AG04450 (cell line): ENCODE measurements at regions not wholly inside any gene's neighbourhood (a gene's known extent, or its start where the extent isn't known, plus 50 kb on each side); places are given as distances from the start of the nearest gene placed in this dataset.

Experiments used
- CTCF ChIA-PET: fragments of 300-600, 350-600 bp; formaldehyde crosslinking; extraction: SDS; loops from one replicate; lab custom pipeline; 2022; ENCODE audit warnings: antibody characterized with exemption, inconsistent platforms; lab: Charles Lee
- POLR2A ChIA-PET: fragments of 350-600 bp; formaldehyde crosslinking; extraction: SDS; loops from one replicate; lab custom pipeline; 2021; ENCODE audit warnings: antibody characterized with exemption, inconsistent platforms; lab: Yijun Ruan, JAX
- DNase-seq: peaks from one replicate; pipeline ENCODE4 v3.0.0-alpha.2; 2011; ENCODE audit warnings: low read depth, low spot score
- H3K27ac ChIP-seq: one replicate; pipeline ENCODE4 v1.5.1; 2012; ENCODE audit warnings: low read depth, low read length, control low read depth
- H3K27me3 ChIP-seq: one replicate; pipeline ENCODE4 v1.6.0; 2012; ENCODE audit warnings: low read length; ENCODE audit not compliant: control insufficient read depth, insufficient read depth
- H3K4me3 ChIP-seq: 2 replicates; pipeline ENCODE4 v1.5.1; 2011; ENCODE audit warnings: mild to moderate bottlenecking, low read depth, low read length, control low read depth
- H3K9me3 ChIP-seq: 2 replicates; pipeline ENCODE4 v1.5.1; 2012; ENCODE audit warnings: low read length; ENCODE audit not compliant: control insufficient read depth, insufficient read depth
- TF ChIP-seq, protein P1 (sequence below): IDR thresholded peaks from 2 replicates; pipeline ENCODE4 v1.5.1; 2011; ENCODE audit warnings: low read depth, low read length, control low read depth, inconsistent platforms

DNA sequence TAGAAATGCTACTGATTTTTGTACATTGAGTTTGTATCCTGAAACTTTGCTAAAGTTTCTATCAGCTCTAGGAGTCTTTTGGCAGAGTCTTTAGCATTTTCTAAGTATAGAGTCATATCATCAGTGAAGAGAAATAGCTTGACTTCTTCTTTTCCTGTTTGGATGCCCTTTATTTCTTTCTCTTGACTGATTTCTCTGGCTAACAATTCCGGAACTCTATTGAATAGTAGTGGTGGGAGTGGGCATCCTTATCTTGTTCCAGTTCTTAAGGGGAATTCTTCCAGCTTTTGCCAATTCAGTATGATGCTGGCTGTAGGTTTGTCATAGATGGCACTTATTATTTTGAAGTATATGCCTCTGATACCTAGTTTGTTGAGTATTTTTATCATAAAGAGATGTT is 197.7 kb downstream of the AASDHPPT start:
- CTCF ChIA-PET: interaction anchor here (0.7 kb wide), 1 partner anchor 204 kb away, joined by 9 read pairs; no protein-coding TSS in a partner anchor
- TF ChIP-seq, protein P1, sequence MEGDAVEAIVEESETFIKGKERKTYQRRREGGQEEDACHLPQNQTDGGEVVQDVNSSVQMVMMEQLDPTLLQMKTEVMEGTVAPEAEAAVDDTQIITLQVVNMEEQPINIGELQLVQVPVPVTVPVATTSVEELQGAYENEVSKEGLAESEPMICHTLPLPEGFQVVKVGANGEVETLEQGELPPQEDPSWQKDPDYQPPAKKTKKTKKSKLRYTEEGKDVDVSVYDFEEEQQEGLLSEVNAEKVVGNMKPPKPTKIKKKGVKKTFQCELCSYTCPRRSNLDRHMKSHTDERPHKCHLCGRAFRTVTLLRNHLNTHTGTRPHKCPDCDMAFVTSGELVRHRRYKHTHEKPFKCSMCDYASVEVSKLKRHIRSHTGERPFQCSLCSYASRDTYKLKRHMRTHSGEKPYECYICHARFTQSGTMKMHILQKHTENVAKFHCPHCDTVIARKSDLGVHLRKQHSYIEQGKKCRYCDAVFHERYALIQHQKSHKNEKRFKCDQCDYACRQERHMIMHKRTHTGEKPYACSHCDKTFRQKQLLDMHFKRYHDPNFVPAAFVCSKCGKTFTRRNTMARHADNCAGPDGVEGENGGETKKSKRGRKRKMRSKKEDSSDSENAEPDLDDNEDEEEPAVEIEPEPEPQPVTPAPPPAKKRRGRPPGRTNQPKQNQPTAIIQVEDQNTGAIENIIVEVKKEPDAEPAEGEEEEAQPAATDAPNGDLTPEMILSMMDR: no peak
- no peak for DNase-seq
- no peaks in the 10 kb centered on the region for H3K27me3 ChIP-seq
- POLR2A ChIA-PET: no interaction called here
- no peak overlapping the region for H3K27ac ChIP-seq
- no peak overlapping the region for H3K4me3 ChIP-seq
- no peaks in the 10 kb centered on the region for H3K9me3 ChIP-seq

DNA sequence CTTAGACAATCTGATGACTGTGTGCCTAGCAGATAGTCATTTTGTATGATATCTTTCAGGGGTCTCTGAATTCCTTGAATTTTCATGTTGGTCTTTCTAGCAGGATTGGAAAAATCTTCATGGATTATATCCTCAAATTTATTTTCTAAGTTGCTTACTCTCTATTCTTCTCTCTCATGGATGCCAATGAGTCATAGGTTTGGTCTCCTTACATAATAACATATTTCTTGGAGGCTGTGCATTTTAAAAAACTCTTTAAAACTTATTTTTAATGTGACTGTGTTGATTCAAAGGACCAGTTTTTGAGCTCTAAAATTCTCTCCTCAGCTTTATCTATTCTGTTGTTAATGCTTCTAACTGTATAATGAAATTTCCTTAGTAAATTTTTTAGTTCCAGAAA is 198.7 kb downstream of the AASDHPPT start:
- no peak overlapping the region for H3K4me3 ChIP-seq
- H3K27ac ChIP-seq: no peak overlapping the region
- TF ChIP-seq, protein P1: no peak
- H3K9me3 ChIP-seq: no peaks in the 10 kb centered on the region
- no peaks in the 10 kb centered on the region for H3K27me3 ChIP-seq
- DNase-seq: no peak
- ChIA-PET CTCF (no interaction called here), POLR2A (no interaction called here)

DNA sequence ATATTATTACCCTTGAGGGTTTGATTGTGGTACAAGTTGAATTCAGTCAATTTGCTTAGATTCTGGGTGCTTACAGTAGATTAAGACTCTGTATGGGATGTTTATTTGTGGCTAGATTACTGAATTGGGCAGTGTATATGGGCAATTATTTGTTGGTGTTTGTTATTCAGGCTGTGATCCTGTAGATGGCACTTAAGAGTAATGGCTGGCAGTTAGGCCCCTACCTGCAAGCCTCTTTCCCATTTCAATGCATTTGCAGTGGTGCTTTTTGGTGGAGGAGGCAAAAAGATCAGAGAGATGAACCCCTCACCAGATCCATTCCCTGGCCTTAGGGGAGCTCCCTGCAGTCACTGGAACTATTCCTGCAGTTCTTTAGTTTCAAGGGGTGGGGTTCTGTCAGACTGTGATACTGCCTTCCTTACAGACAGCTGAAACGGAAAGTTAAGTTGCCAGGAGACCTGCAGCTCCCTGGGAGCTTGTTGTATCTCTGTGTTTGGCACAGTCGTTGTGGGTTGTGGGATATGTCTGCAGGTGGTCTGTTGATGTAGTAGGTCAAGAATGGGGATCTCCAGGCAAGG is 199.5 kb downstream of the AASDHPPT start:
- ChIA-PET CTCF (interaction anchor here (0.8 to 1.4 kb wide), 3 partner anchors 245 to 532 kb away, joined by 3 to 4 read pairs (median 3); no protein-coding TSS in a partner anchor), POLR2A (no interaction called here)
- Histone ChIP-seq H3K9me3 (no peaks in the 10 kb centered on the region), H3K4me3 (no peak overlapping the region), H3K27ac (no peak overlapping the region), H3K27me3 (no peaks in the 10 kb centered on the region)
- TF ChIP-seq, protein P1: peak; percentile 37; the same call in 1 of the 2 replicates
- no peak for DNase-seq

DNA sequence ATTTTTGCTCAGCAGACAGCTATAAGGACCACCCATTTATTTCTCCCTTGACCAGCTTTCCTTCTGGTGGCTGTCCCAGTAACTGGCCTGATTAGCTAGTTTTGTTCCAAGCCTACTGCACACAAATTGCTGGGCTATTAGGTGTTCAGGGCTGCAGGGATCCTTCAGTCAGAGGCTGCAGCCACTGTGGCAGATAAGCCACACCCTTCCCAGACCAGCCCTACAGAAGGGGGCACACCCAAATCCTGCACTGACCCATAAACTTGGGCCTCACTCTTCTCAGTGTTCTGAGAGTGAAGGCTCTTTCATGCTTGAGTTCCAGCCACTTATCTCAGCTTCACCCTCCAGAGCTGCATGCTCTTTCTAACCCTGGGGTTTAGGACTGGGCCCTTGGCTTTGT is 200.0 kb downstream of the AASDHPPT start:
- DNase-seq: no peak
- CTCF ChIA-PET: interaction anchor here (0.8 to 1.4 kb wide), 2 partner anchors 281 to 531 kb away, joined by 3 to 4 read pairs; no protein-coding TSS in a partner anchor
- H3K27ac ChIP-seq: no peak overlapping the region
- no peaks in the 10 kb centered on the region for H3K9me3 ChIP-seq
- TF ChIP-seq, protein P1: no peak
- POLR2A ChIA-PET: no interaction called here
- H3K4me3 ChIP-seq: no peak overlapping the region
- H3K27me3 ChIP-seq: no peaks in the 10 kb centered on the region

DNA sequence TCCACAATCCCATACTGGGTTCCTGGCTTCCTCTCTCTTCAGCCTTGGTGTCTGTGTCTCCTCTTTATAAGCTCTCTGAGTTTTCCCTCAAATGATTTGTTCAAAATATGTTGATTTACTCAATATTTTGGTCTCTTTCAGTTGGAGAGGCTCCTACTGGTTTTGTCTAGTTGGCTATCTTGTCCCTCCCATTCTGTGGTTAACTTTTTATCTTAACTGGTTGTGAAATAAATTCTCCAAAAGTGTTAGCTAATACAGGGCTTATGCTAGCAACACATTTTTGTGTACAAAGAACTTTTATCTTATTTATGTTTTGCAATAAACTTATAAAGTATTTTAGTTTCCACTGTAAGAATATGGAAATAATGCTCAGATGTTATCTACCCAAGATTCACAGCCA is 200.9 kb downstream of the AASDHPPT start:
- no peak overlapping the region for H3K27ac ChIP-seq
- ChIA-PET POLR2A (no interaction called here), CTCF (no interaction called here)
- no peaks in the 10 kb centered on the region for H3K9me3 ChIP-seq
- no peak for DNase-seq
- no peaks in the 10 kb centered on the region for H3K27me3 ChIP-seq
- TF ChIP-seq, protein P1: no peak
- H3K4me3 ChIP-seq: no peak overlapping the region
